Neural cell (in vitro differentiated cells): ENCODE measurements at regions not wholly inside any gene's neighbourhood (a gene's known extent, or its start where the extent isn't known, plus 50 kb on each side); places are given as distances from the start of the nearest gene placed in this dataset.

Experiments used
- H2AFZ ChIP-seq: fragments of 200-600, 300-800 bp; sonication (generic), shearing (Covaris generic); 2 replicates; pipeline ENCODE4 v1.6.0; 2014; ENCODE audit warnings: low read depth, mild to moderate bottlenecking, antibody characterized with exemption, low read length, moderate library complexity
- H3F3A ChIP-seq: fragments of 200-600 bp; shearing (Covaris generic); 2 replicates; pipeline ENCODE4 v1.6.1; 2016; ENCODE audit warnings: mild to moderate bottlenecking, moderate library complexity, mixed read lengths, antibody characterized with exemption, low read length; ENCODE audit not compliant: insufficient read depth, poor library complexity, severe bottlenecking
- H3K27ac ChIP-seq: fragments of 200-600, 300-800 bp; sonication (generic), shearing (Covaris generic); 2 replicates; pipeline ENCODE4 v1.5.1; 2014; ENCODE audit warnings: mild to moderate bottlenecking, low read length, moderate library complexity
- H3K27me3 ChIP-seq: fragments of 300-800, 200-600 bp; sonication (generic), shearing (Covaris generic); 2 replicates; pipeline ENCODE4 v1.6.0; 2014; ENCODE audit warnings: mild to moderate bottlenecking, low read depth, low read length, moderate library complexity; ENCODE audit not compliant: insufficient read depth
- H3K36me3 ChIP-seq: fragments of 300-800, 200-600 bp; sonication (generic), shearing (Covaris generic); 2 replicates; pipeline ENCODE4 v1.5.1; 2014; ENCODE audit warnings: mild to moderate bottlenecking, antibody characterized with exemption, low read length, moderate library complexity; ENCODE audit not compliant: insufficient read depth
- H3K4me2 ChIP-seq: fragments of 300-800, 200-600 bp; sonication (generic), shearing (Covaris generic); 2 replicates; pipeline ENCODE4 v1.6.0; 2014; ENCODE audit warnings: mild to moderate bottlenecking, low read length
- H3K4me3 ChIP-seq: fragments of 300-800, 200-600 bp; sonication (generic), shearing (Covaris generic); 2 replicates; pipeline ENCODE4 v1.5.1; 2014; ENCODE audit warnings: mild to moderate bottlenecking, low read length, moderate library complexity
- H3K79me2 ChIP-seq: fragments of 200-600 bp; shearing (Covaris generic); replicated peaks from 2 replicates; pipeline ENCODE4 v1.6.0; 2014; ENCODE audit warnings: mild to moderate bottlenecking, low read length, moderate library complexity; ENCODE audit not compliant: insufficient read depth
- H3K9ac ChIP-seq: fragments of 300-800, 200-600 bp; sonication (generic), shearing (Covaris generic); 2 replicates; pipeline ENCODE4 v1.6.1; 2016; ENCODE audit warnings: mild to moderate bottlenecking, low read length, mixed read lengths
- H3K9me2 ChIP-seq: fragments of 200-600 bp; shearing (Covaris generic); 2 replicates; pipeline ENCODE4 v1.6.1; 2016; ENCODE audit warnings: mild to moderate bottlenecking, low read length, mixed read lengths; ENCODE audit not compliant: insufficient read depth
- H3K9me3 ChIP-seq: fragments of 200-600, 300-800 bp; sonication (generic), shearing (Covaris generic); 2 replicates; pipeline ENCODE4 v1.6.1; 2016; ENCODE audit warnings: mild to moderate bottlenecking, mixed run types, low read length, moderate library complexity, mixed read lengths
- H4K20me1 ChIP-seq: fragments of 200-600 bp; shearing (Covaris generic); 2 replicates; pipeline ENCODE4 v1.6.1; 2016; ENCODE audit warnings: mild to moderate bottlenecking, mixed run types; ENCODE audit not compliant: insufficient read depth
- EP300 ChIP-seq: fragments of 450-650 bp; conservative IDR thresholded peaks from 2 replicates; pipeline ENCODE4 v1.6.1; 2014; ENCODE audit warnings: antibody characterized with exemption, mild to moderate bottlenecking, moderate library complexity; ENCODE audit not compliant: poor library complexity, severe bottlenecking
- EZH2 ChIP-seq: fragments of 200-600, 300-800 bp; shearing (Covaris generic), sonication (generic); IDR thresholded peaks from 2 replicates; pipeline ENCODE4 v1.6.1; 2014; ENCODE audit warnings: antibody characterized with exemption, low read length, borderline replicate concordance, mild to moderate bottlenecking; ENCODE audit not compliant: insufficient read depth, poor library complexity, severe bottlenecking
- MXI1 ChIP-seq: fragments of 450-650 bp; conservative IDR thresholded peaks from 2 replicates; pipeline ENCODE4 v1.6.1; 2014; ENCODE audit warnings: antibody characterized with exemption, mild to moderate bottlenecking; ENCODE audit not compliant: poor library complexity, severe bottlenecking
- POLR2AphosphoS5 ChIP-seq: IDR thresholded peaks from 2 replicates; pipeline ENCODE4 v1.6.1; 2012
- RAD21 ChIP-seq: fragments of 450-650 bp; conservative IDR thresholded peaks from 2 replicates; pipeline ENCODE4 v1.6.1; 2014; ENCODE audit warnings: antibody characterized with exemption, mild to moderate bottlenecking, moderate library complexity
- REST ChIP-seq: IDR thresholded peaks from 2 replicates; pipeline ENCODE4 v1.6.1; 2012; ENCODE audit warnings: borderline replicate concordance
- SMC3 ChIP-seq: fragments of 450-650 bp; conservative IDR thresholded peaks from 2 replicates; pipeline ENCODE4 v1.6.1; 2014; ENCODE audit warnings: antibody characterized with exemption, mild to moderate bottlenecking, moderate library complexity; ENCODE audit not compliant: poor library complexity
- TAF1 ChIP-seq: IDR thresholded peaks from 2 replicates; pipeline ENCODE4 v1.6.1; 2012; ENCODE audit warnings: low read depth
- TF ChIP-seq, protein P1 (sequence below): fragments of 450-650 bp; IDR thresholded peaks from 2 replicates; pipeline ENCODE4 v1.5.1; 2014; ENCODE audit warnings: antibody characterized with exemption, mild to moderate bottlenecking, moderate library complexity; ENCODE audit not compliant: poor library complexity, severe bottlenecking

- Histone ChIP-seq H3K4me3 (no peak overlapping the region), H3K27ac (no peak overlapping the region), H3K79me2 (no peaks in the 10 kb centered on the region), H3K9me2 (no peaks in the 10 kb centered on the region), H3K9me3 (no peaks in the 10 kb centered on the region), H3F3A (no peaks in the 10 kb centered on the region), H3K36me3 (no peaks in the 10 kb centered on the region), H3K9ac (no peak overlapping the region), H2AFZ (no peak overlapping the region), H4K20me1 (no peaks in the 10 kb centered on the region), H3K27me3 (no peaks in the 10 kb centered on the region), H3K4me2 (no peak overlapping the region)
- TF ChIP-seq, protein P1, sequence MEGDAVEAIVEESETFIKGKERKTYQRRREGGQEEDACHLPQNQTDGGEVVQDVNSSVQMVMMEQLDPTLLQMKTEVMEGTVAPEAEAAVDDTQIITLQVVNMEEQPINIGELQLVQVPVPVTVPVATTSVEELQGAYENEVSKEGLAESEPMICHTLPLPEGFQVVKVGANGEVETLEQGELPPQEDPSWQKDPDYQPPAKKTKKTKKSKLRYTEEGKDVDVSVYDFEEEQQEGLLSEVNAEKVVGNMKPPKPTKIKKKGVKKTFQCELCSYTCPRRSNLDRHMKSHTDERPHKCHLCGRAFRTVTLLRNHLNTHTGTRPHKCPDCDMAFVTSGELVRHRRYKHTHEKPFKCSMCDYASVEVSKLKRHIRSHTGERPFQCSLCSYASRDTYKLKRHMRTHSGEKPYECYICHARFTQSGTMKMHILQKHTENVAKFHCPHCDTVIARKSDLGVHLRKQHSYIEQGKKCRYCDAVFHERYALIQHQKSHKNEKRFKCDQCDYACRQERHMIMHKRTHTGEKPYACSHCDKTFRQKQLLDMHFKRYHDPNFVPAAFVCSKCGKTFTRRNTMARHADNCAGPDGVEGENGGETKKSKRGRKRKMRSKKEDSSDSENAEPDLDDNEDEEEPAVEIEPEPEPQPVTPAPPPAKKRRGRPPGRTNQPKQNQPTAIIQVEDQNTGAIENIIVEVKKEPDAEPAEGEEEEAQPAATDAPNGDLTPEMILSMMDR: no peak
- no peak for TF ChIP-seq SMC3
- no peak for TF ChIP-seq EP300
- TF ChIP-seq EZH2: no peak
- TF ChIP-seq TAF1: no peak
- TF ChIP-seq MXI1: no peak
- no peak for TF ChIP-seq RAD21
- TF ChIP-seq REST: no peak
- TF ChIP-seq POLR2AphosphoS5: no peak
These were observed 149.4 kb downstream of the PMAIP1 start for GRCh38 chr18:60049172-60049571.

DNA sequence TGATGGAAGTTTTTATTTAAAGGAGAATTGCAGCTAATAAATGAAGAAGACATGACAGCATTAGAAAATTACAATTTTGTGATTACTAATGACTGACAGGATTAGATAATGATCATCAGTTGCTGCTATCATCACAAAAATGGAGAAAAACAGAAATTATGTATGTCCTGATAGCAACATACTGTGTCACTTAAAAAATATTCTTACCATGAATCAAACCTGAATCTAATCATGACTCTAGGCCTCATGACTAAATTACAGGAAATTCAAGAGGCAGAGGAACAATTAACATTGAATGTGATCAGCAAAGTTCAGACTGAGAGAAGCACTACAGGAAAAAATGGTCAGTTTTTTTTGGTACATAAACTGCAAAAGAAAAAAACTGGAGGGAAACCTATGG, 147.8 kb downstream of the PMAIP1 start:
- Histone ChIP-seq H3K4me2 (no peak overlapping the region), H3K79me2 (no peaks in the 10 kb centered on the region), H3K36me3 (no peaks in the 10 kb centered on the region), H2AFZ (no peak overlapping the region), H3F3A (no peaks in the 10 kb centered on the region), H3K27ac (no peak overlapping the region), H3K9me2 (no peaks in the 10 kb centered on the region), H3K9ac (no peak overlapping the region), H3K9me3 (no peaks in the 10 kb centered on the region), H3K4me3 (no peak overlapping the region), H4K20me1 (no peaks in the 10 kb centered on the region), H3K27me3 (no peaks in the 10 kb centered on the region)
- TF ChIP-seq REST (no peak), MXI1 (no peak)
